ENCODE measurements at regions not wholly inside any gene's neighbourhood (a gene's known extent, or its start where the extent isn't known, plus 50 kb on each side); places are given as distances from the start of the nearest gene placed in this dataset.

- dilution Hi-C loops (cut with MboI; ENCODE audit: extremely low pct_ligation_motif_present, low sequenced_read_pairs) (no loop called here), intact Hi-C loops (cut with micrococcal nuclease) (no loop called here)
- TF ChIP-seq, protein P1, sequence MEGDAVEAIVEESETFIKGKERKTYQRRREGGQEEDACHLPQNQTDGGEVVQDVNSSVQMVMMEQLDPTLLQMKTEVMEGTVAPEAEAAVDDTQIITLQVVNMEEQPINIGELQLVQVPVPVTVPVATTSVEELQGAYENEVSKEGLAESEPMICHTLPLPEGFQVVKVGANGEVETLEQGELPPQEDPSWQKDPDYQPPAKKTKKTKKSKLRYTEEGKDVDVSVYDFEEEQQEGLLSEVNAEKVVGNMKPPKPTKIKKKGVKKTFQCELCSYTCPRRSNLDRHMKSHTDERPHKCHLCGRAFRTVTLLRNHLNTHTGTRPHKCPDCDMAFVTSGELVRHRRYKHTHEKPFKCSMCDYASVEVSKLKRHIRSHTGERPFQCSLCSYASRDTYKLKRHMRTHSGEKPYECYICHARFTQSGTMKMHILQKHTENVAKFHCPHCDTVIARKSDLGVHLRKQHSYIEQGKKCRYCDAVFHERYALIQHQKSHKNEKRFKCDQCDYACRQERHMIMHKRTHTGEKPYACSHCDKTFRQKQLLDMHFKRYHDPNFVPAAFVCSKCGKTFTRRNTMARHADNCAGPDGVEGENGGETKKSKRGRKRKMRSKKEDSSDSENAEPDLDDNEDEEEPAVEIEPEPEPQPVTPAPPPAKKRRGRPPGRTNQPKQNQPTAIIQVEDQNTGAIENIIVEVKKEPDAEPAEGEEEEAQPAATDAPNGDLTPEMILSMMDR (IDR thresholded peaks at IDR 0.05; ENCODE audit: extremely low read depth in 1 of 2, insufficient read depth in 1 of 2, low read depth in 1 of 2, low read length in 2 of 2), result no peak
- TF ChIP-seq EZH2 (IDR thresholded peaks at IDR 0.05; ENCODE audit: borderline replicate concordance, low read depth, low read length, severe bottlenecking), result no peak
- TF ChIP-seq JUN (IDR thresholded peaks at IDR 0.05; ENCODE audit: borderline replicate concordance, insufficient read depth, insufficient read length, low read depth), result no peak
- TF ChIP-seq POLR2AphosphoS5 (IDR thresholded peaks at IDR 0.05; ENCODE audit: insufficient read depth, low read depth, low read length), result no peak
- no peak for TF ChIP-seq MYC (IDR thresholded peaks at IDR 0.05; ENCODE audit: low read depth, low read length)
- TF ChIP-seq MAX (IDR thresholded peaks at IDR 0.05; ENCODE audit: insufficient read depth, insufficient read length), result no peak
- TF ChIP-seq POLR2A (IDR thresholded peaks at IDR 0.05; ENCODE audit: low read depth, low read length), result no peak
- TF ChIP-seq GATA2 (IDR thresholded peaks at IDR 0.05; ENCODE audit: insufficient read depth, insufficient read length, low read depth, low read length), result no peak
- TF ChIP-seq FOS (IDR thresholded peaks at IDR 0.05; ENCODE audit: borderline replicate concordance, insufficient read depth, low read length), result no peak
- ChIA-PET POLR2A (no interaction called here), CTCF (no interaction called here)
- BruUV-seq (replicated peaks), result no TSS peak
- H3K9me1 ChIP-seq (replicated peaks; ENCODE audit: control insufficient read depth, extremely low read depth, insufficient read depth, low read length), result no peaks in the 10 kb centered on the region
- no peaks in the 10 kb centered on the region for H3K79me2 ChIP-seq (ENCODE audit: control insufficient read depth, insufficient read depth, low read length)
- H3K4me3 ChIP-seq (replicated peaks in 1 of 3; ENCODE audit: insufficient read depth in 1 of 3, low read depth in 1 of 3, low read length in 3 of 3), result no peak overlapping the region
- no peaks in the 10 kb centered on the region for H3K36me3 ChIP-seq (ENCODE audit: control insufficient read depth in 2 of 2, extremely low read depth in 1 of 2, insufficient read depth in 2 of 2, low read length in 2 of 2)
- H3K27ac ChIP-seq (ENCODE audit: insufficient read depth, low read depth, low read length), result no peak overlapping the region
- no peaks in the 10 kb centered on the region for H3K9me3 ChIP-seq (replicated peaks; ENCODE audit: control insufficient read depth, insufficient read depth, low read length)
- H3K27me3 ChIP-seq (ENCODE audit: control insufficient read depth in 2 of 2, insufficient read depth in 2 of 2, low read length in 2 of 2), result no peaks in the 10 kb centered on the region
- no peaks in the 10 kb centered on the region for H3K4me1 ChIP-seq (ENCODE audit: control insufficient read depth, extremely low read depth, insufficient read depth, low read length)
- no peak for DNase-seq (ENCODE audit: low read depth, low spot score)
- H3K4me2 ChIP-seq (ENCODE audit: insufficient read depth, low read length), result no peak overlapping the region
- no peak for FAIRE-seq
- H2AFZ ChIP-seq (ENCODE audit: low read depth, low read length), result no peak overlapping the region
- no peaks in the 10 kb centered on the region for H4K20me1 ChIP-seq (replicated peaks; ENCODE audit: control insufficient read depth, extremely low read depth, insufficient read depth, low read length)
- H3K9ac ChIP-seq (replicated peaks; ENCODE audit: extremely low read depth, insufficient read depth, low read length), result no peak overlapping the region
These were observed 53.7 kb upstream of the DYRK2 start for GRCh38 chr12:67594888-67595287.
